Endothelial cell of umbilical vein (primary cell): ENCODE measurements at regions not wholly inside any gene's neighbourhood (a gene's known extent, or its start where the extent isn't known, plus 50 kb on each side); places are given as distances from the start of the nearest gene placed in this dataset.

Experiments used
- BruUV-seq: library from RNA; stranded (reverse); fragments of 400-500 nt; replicated peaks from 2 replicates; lab custom pipeline; 2021; lab: Mats Ljungman, UMichigan
- CTCF ChIA-PET: fragments of 300-600, 350-600 bp; sonication (Branson Sonifier 250); formaldehyde crosslinking; loops from one replicate; lab custom pipeline; 2021; ENCODE audit warnings: antibody characterized with exemption, inconsistent platforms; lab: Charles Lee
- POLR2A ChIA-PET: fragments of 300-600, 350-600 bp; sonication (Branson Sonifier 250); formaldehyde crosslinking; loops from one replicate; lab custom pipeline; 2021; ENCODE audit warnings: antibody characterized with exemption, inconsistent platforms; lab: Charles Lee
- DNase-seq: peaks from one replicate; pipeline ENCODE4 v3.0.0-alpha.2; 2011; ENCODE audit warnings: low read depth, low spot score
- FAIRE-seq: peaks from 2 replicates; lab custom pipeline; 2011; peaks lifted over from hg19 to GRCh38; lab: Jason Lieb, UNC
- H2AFZ ChIP-seq: 2 replicates; pipeline ENCODE4 v1.6.0; 2012; ENCODE audit warnings: low read depth, low read length, control low read depth, inconsistent platforms
- H3K27ac ChIP-seq: 2 replicates; pipeline ENCODE4 v1.5.1; 2011; ENCODE audit warnings: low read depth, mild to moderate bottlenecking, control low read depth, low read length, moderate library complexity; ENCODE audit not compliant: insufficient read depth
- H3K27me3 ChIP-seq, 2 experiments: 2 replicates each; pipeline versions ENCODE4 v1.6.0 to v1.6.1; 2011; ENCODE audit warnings: low read length in 2 of 2, mixed read lengths in 1 of 2; ENCODE audit not compliant: control insufficient read depth in 2 of 2, insufficient read depth in 2 of 2
- H3K36me3 ChIP-seq, 2 experiments: 2 replicates in 1 of 2; 3 replicates in 1 of 2; pipeline ENCODE4 v1.5.1; 2011; ENCODE audit warnings: low read length in 2 of 2, mild to moderate bottlenecking in 1 of 2, moderate library complexity in 1 of 2; ENCODE audit not compliant: control insufficient read depth in 2 of 2, insufficient read depth in 2 of 2; ENCODE audit errors: extremely low read depth in 1 of 2
- H3K4me1 ChIP-seq: 3 replicates; pipeline ENCODE4 v1.5.1; 2011; ENCODE audit warnings: mild to moderate bottlenecking, low read length; ENCODE audit not compliant: control insufficient read depth, insufficient read depth; ENCODE audit errors: extremely low read depth
- H3K4me2 ChIP-seq: 2 replicates; pipeline ENCODE4 v1.6.1; 2011; ENCODE audit warnings: low read length, control low read depth, mixed read lengths; ENCODE audit not compliant: insufficient read depth
- H3K4me3 ChIP-seq, 3 experiments: fragments of 200-600 bp in 1 of 3; sonication (generic), shearing (Covaris generic) in 1 of 3; replicated peaks in 1 of 3; 2 replicates each; pipeline ENCODE4 v1.5.1; 2011 to 2016; ENCODE audit warnings: control low read depth in 3 of 3, low read length in 3 of 3, mild to moderate bottlenecking in 2 of 3, inconsistent platforms in 1 of 3, low read depth in 1 of 3, moderate library complexity in 1 of 3; ENCODE audit not compliant: insufficient read depth in 1 of 3
- H3K79me2 ChIP-seq: 2 replicates; pipeline ENCODE4 v1.6.0; 2012; ENCODE audit warnings: low read length, inconsistent platforms; ENCODE audit not compliant: control insufficient read depth, insufficient read depth
- H3K9ac ChIP-seq: replicated peaks from 2 replicates; pipeline ENCODE3; 2011; ENCODE audit warnings: low read length, control low read depth; ENCODE audit not compliant: insufficient read depth; ENCODE audit errors: extremely low read depth
- H3K9me1 ChIP-seq: replicated peaks from 3 replicates; pipeline ENCODE4 v1.6.0; 2011; ENCODE audit warnings: mild to moderate bottlenecking, low read length; ENCODE audit not compliant: control insufficient read depth, insufficient read depth; ENCODE audit errors: extremely low read depth
- H3K9me3 ChIP-seq: replicated peaks from 2 replicates; pipeline ENCODE4 v1.5.1; 2012; ENCODE audit warnings: low read length, inconsistent platforms; ENCODE audit not compliant: control insufficient read depth, insufficient read depth
- H4K20me1 ChIP-seq: replicated peaks from 2 replicates; pipeline ENCODE3; 2011; ENCODE audit warnings: mild to moderate bottlenecking, low read length; ENCODE audit not compliant: control insufficient read depth, insufficient read depth; ENCODE audit errors: extremely low read depth
- CTCF ChIP-seq, 2 donors: IDR thresholded peaks; 1 replicate in 1 of 2; 2 replicates in 1 of 2; pipeline ENCODE4 v1.5.1; 2011; ENCODE audit warnings: low read length in 2 of 2, mild to moderate bottlenecking in 2 of 2, moderate library complexity in 2 of 2, control low read depth in 1 of 2, inconsistent platforms in 1 of 2, low read depth in 1 of 2; ENCODE audit not compliant: insufficient read depth in 1 of 2; ENCODE audit errors: extremely low read depth in 1 of 2
- EZH2 ChIP-seq: IDR thresholded peaks from 2 replicates; pipeline ENCODE4 v1.6.1; 2012; ENCODE audit warnings: borderline replicate concordance, low read depth, mild to moderate bottlenecking, moderate library complexity, low read length, inconsistent platforms; ENCODE audit not compliant: severe bottlenecking
- FOS ChIP-seq: IDR thresholded peaks from 2 replicates; pipeline ENCODE4 v1.6.1; 2011; ENCODE audit warnings: mild to moderate bottlenecking, low read length, moderate library complexity, borderline replicate concordance; ENCODE audit not compliant: insufficient read depth
- GATA2 ChIP-seq: IDR thresholded peaks from 2 replicates; pipeline ENCODE4 v1.7.0; 2011; ENCODE audit warnings: low read depth, mild to moderate bottlenecking, moderate library complexity, mixed read lengths, low read length; ENCODE audit not compliant: insufficient read length, insufficient read depth
- JUN ChIP-seq: IDR thresholded peaks from 2 replicates; pipeline ENCODE4 v1.6.1; 2011; ENCODE audit warnings: borderline replicate concordance, low read depth; ENCODE audit not compliant: insufficient read length, insufficient read depth
- MAX ChIP-seq: IDR thresholded peaks from 2 replicates; pipeline ENCODE4 v1.6.1; 2011; ENCODE audit not compliant: insufficient read depth, insufficient read length
- MYC ChIP-seq: IDR thresholded peaks from one replicate; pipeline ENCODE4 v1.6.1; 2011; ENCODE audit warnings: mild to moderate bottlenecking, low read depth, low read length
- POLR2A ChIP-seq: IDR thresholded peaks from 2 replicates; pipeline ENCODE4 v1.6.1; 2012; ENCODE audit warnings: low read depth, mild to moderate bottlenecking, control low read depth, low read length
- POLR2AphosphoS5 ChIP-seq: IDR thresholded peaks from 2 replicates; pipeline ENCODE4 v1.6.1; 2012; ENCODE audit warnings: low read depth, mild to moderate bottlenecking, control low read depth, low read length, moderate library complexity; ENCODE audit not compliant: insufficient read depth
- dilution Hi-C: fragments of 300-500 bp; cut with MboI; formaldehyde crosslinking; loops from one replicate; pipeline ENCODE4 v1.15.0; 2019; ENCODE audit warnings: low sequenced_read_pairs; ENCODE audit not compliant: extremely low pct_ligation_motif_present
- intact Hi-C: fragments of 100-400 bp; cut with micrococcal nuclease; formaldehyde crosslinking; loops from one replicate; pipeline ENCODE4 v1.10.0; 2022

- dilution Hi-C loops (no loop called here), intact Hi-C loops (no loop called here)
- Histone ChIP-seq H4K20me1 (no peaks in the 10 kb centered on the region), H3K27ac (no peak overlapping the region), H2AFZ (no peak overlapping the region), H3K9me1 (no peaks in the 10 kb centered on the region), H3K9me3 (peaks cover 5% of the 10 kb centered on the region), H3K9ac (no peak overlapping the region), H3K79me2 (no peaks in the 10 kb centered on the region), H3K27me3 (no peaks in the 10 kb centered on the region), H3K36me3 (no peaks in the 10 kb centered on the region), H3K4me3 (no peak overlapping the region), H3K4me2 (no peak overlapping the region), H3K4me1 (no peaks in the 10 kb centered on the region)
- ChIA-PET CTCF (no interaction called here), POLR2A (no interaction called here)
- no peak for DNase-seq
- no peak for TF ChIP-seq MYC
- TF ChIP-seq POLR2A, result no peak
- no peak for TF ChIP-seq MAX
- TF ChIP-seq JUN, result no peak
- no peak for TF ChIP-seq EZH2
- no peak for TF ChIP-seq GATA2
- no peak for TF ChIP-seq FOS
- no peak for TF ChIP-seq CTCF (IDR thresholded peaks at IDR 0.05; ENCODE audit: extremely low read depth in 1 of 2, insufficient read depth in 1 of 2, low read depth in 1 of 2, low read length in 2 of 2)
- TF ChIP-seq POLR2AphosphoS5, result no peak
- no peak for FAIRE-seq
- no TSS peak for BruUV-seq
Measured at GRCh38 chr5:153136910-153137614, 353.4 kb upstream of the GRIA1 start.
